ENCODE measurements at regions not wholly inside any gene's neighbourhood (a gene's known extent, or its start where the extent isn't known, plus 50 kb on each side); places are given as distances from the start of the nearest gene placed in this dataset.

GRCh38 chr12:127711108-127711507 lies 555.9 kb upstream of the TMEM132C start:
- Histone ChIP-seq H3T11ph (ENCODE audit: low read length) (no peak overlapping the region), H3K27me3 (ENCODE audit: insufficient read depth, low read length) (no peaks in the 10 kb centered on the region), H3K79me2 (ENCODE audit: insufficient read depth, low read length) (no peaks in the 10 kb centered on the region), H3K9me3 (ENCODE audit: control insufficient read depth, low read depth, low read length) (no peaks in the 10 kb centered on the region), H3K4me2 (ENCODE audit: insufficient read depth, insufficient read length, low read length) (no peak overlapping the region), H4K20me1 (ENCODE audit: control insufficient read depth, insufficient read depth, insufficient read length) (no peaks in the 10 kb centered on the region), H3K23ac (ENCODE audit: insufficient read length, low read depth, low read length) (no peak overlapping the region), H3K79me1 (ENCODE audit: insufficient read depth, low read depth, low read length, poor library complexity, severe bottlenecking) (no peaks in the 10 kb centered on the region), H3K27ac (ENCODE audit: insufficient read length, low read depth, low read length) (no peak overlapping the region), H3K18ac (ENCODE audit: insufficient read length, low read depth, low read length) (no peak overlapping the region), H2BK15ac (ENCODE audit: low read depth, low read length) (no peak overlapping the region), H2BK12ac (ENCODE audit: insufficient read length, low read depth, low read length) (no peak overlapping the region), H2BK5ac (ENCODE audit: insufficient read length, low read length) (no peak overlapping the region), H3K4me1 (ENCODE audit: insufficient read depth, low read length) (0 out of 2 replicates have a peak, but pooled peaks cover 2% of the 10 kb centered on the region), H2BK20ac (ENCODE audit: low read depth, low read length, poor library complexity, severe bottlenecking) (no peak overlapping the region), H3K14ac (ENCODE audit: insufficient read depth, low read length) (no peak overlapping the region), H2AFZ (ENCODE audit: low read length) (no peak overlapping the region), H3K23me2 (ENCODE audit: insufficient read length, low read depth, low read length, poor library complexity, severe bottlenecking) (no peaks in the 10 kb centered on the region), H2AK5ac (ENCODE audit: insufficient read length, low read length) (no peak overlapping the region), H3K4ac (ENCODE audit: low read depth, low read length) (no peak overlapping the region), H4K5ac (ENCODE audit: insufficient read length, low read depth, low read length) (no peak overlapping the region), H4K8ac (replicated peaks; ENCODE audit: insufficient read length, low read depth, low read length) (no peak overlapping the region), H3K9ac (ENCODE audit: extremely low read depth, insufficient read length, low read length) (no peak overlapping the region), H4K91ac (ENCODE audit: insufficient read length, low read depth, low read length) (no peak overlapping the region), H2BK120ac (ENCODE audit: low read depth, low read length, poor library complexity, severe bottlenecking) (no peak overlapping the region), H3K56ac (ENCODE audit: insufficient read length, low read depth, low read length) (no peak overlapping the region)
- DNase-seq = peak; percentile 57
- peaks cover 0 to 2% (median 0%) of the 10 kb centered on the region in 3 experiments; a peak in 1 of 7 replicates for H3K36me3 Mint-ChIP-seq (ENCODE audit: insufficient read depth in 1 of 3, low read depth in 3 of 3)
- no peak overlapping the region for H3K4me3 Mint-ChIP-seq
- H3K9me3 Mint-ChIP-seq = 0 out of 5 replicates have a peak, but pooled peaks cover 0 to 2% of the 10 kb centered on the region in 2 experiments
- TF ChIP-seq, protein P1, sequence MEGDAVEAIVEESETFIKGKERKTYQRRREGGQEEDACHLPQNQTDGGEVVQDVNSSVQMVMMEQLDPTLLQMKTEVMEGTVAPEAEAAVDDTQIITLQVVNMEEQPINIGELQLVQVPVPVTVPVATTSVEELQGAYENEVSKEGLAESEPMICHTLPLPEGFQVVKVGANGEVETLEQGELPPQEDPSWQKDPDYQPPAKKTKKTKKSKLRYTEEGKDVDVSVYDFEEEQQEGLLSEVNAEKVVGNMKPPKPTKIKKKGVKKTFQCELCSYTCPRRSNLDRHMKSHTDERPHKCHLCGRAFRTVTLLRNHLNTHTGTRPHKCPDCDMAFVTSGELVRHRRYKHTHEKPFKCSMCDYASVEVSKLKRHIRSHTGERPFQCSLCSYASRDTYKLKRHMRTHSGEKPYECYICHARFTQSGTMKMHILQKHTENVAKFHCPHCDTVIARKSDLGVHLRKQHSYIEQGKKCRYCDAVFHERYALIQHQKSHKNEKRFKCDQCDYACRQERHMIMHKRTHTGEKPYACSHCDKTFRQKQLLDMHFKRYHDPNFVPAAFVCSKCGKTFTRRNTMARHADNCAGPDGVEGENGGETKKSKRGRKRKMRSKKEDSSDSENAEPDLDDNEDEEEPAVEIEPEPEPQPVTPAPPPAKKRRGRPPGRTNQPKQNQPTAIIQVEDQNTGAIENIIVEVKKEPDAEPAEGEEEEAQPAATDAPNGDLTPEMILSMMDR (conservative IDR thresholded peaks at IDR 0.05) = peak; percentile 92
- WGBS (ENCODE audit: extremely low coverage, insufficient read length, low lambda C conversion rate) = no CpG with 5 or more reads among the region's 8 CpGs
- H3K4me1 Mint-ChIP-seq = peaks cover 11 to 17% of the 10 kb centered on the region in 2 experiments
- H3K27ac Mint-ChIP-seq = no peak overlapping the region
- no peaks in the 10 kb centered on the region for H3K27me3 Mint-ChIP-seq (ENCODE audit: low read depth)

All from H9 (cell line).